ENCODE measurements at regions not wholly inside any gene's neighbourhood (a gene's known extent, or its start where the extent isn't known, plus 50 kb on each side); places are given as distances from the start of the nearest gene placed in this dataset.

DNA sequence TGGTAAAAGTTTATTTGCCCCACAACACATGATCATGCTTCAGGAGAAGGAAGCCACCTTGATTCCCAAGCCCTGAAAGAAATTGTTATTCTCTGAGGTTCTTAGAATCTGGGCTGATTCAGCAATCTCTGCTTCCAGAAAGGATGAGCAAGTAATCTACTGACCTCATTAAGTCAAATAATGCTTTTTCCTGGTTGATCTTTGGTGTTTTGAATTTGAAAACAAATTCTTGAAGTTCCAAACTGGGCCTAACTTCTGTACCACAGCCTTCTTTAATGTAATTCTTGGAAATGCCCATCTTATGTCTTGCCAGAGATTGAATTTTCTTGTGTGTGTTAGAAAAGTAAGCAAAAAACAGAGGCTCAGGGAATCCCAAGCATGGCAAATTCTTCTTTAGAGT lies 319.2 kb upstream of the DDHD1 start:
- Histone ChIP-seq H3K36me3 (ENCODE audit: control insufficient read depth in 2 of 3, insufficient read depth in 3 of 3, low read length in 3 of 3) (no peaks in the 10 kb centered on the region), H3K4me3 (ENCODE audit: low read length in 3 of 3) (no peak overlapping the region), H3K27ac (ENCODE audit: low read depth in 2 of 2, low read length in 2 of 2) (no peak overlapping the region), H3K4me1 (ENCODE audit: control insufficient read depth in 2 of 3, insufficient read depth in 2 of 3, low read depth in 1 of 3, low read length in 3 of 3) (no peaks in the 10 kb centered on the region), H3K27me3 (ENCODE audit: control insufficient read depth, insufficient read depth, low read length) (no peaks in the 10 kb centered on the region), H3K9ac (ENCODE audit: low read length in 3 of 3) (no peak overlapping the region), H3K9me3 (ENCODE audit: control insufficient read depth in 2 of 3, insufficient read depth in 1 of 3, low read length in 3 of 3) (no peaks in the 10 kb centered on the region)
- FAIRE-seq (no peak), DNase-seq (no peak)
- TF ChIP-seq, protein P1, sequence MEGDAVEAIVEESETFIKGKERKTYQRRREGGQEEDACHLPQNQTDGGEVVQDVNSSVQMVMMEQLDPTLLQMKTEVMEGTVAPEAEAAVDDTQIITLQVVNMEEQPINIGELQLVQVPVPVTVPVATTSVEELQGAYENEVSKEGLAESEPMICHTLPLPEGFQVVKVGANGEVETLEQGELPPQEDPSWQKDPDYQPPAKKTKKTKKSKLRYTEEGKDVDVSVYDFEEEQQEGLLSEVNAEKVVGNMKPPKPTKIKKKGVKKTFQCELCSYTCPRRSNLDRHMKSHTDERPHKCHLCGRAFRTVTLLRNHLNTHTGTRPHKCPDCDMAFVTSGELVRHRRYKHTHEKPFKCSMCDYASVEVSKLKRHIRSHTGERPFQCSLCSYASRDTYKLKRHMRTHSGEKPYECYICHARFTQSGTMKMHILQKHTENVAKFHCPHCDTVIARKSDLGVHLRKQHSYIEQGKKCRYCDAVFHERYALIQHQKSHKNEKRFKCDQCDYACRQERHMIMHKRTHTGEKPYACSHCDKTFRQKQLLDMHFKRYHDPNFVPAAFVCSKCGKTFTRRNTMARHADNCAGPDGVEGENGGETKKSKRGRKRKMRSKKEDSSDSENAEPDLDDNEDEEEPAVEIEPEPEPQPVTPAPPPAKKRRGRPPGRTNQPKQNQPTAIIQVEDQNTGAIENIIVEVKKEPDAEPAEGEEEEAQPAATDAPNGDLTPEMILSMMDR (IDR thresholded peaks at IDR 0.05; ENCODE audit: borderline replicate concordance, extremely low read depth, insufficient read depth) = no peak
- intact Hi-C loops (cut with DNase I) = no loop called here

DNA sequence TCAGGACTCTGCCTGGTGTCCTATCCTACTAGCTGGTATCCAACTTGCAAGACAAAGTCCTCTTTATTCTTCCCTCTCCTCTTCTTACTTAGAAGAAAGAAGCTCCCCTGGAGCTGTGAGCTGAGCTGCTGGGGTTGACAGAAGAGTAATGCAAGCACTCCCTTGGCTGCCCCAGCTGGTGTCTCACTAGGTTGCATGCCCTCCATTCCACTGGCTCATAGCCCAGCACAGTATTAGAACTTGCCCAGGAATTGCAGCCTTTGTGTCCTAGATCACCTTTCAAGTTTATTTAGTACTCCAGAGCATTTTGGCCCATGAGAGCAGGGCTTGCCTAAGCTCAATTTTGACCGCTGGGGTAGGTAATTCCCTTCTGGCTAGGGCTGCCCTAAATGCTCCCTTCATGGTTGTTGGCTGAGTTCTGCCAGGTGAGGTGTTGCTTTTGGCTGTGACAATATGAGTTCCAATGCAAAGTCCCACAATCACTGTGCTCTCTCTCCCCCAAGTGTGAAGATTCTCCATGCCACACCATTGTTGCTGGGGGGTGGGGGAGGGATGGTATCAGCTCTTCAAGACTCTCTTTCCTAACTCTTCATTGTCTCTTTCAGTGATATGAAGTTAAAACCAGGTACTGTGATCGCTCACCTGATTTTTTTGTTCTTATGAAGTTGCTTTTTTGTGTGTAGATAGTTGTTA lies 317.4 kb upstream of the DDHD1 start:
- DNase-seq (no peak), FAIRE-seq (no peak)
- Histone ChIP-seq H3K27ac (ENCODE audit: low read depth in 2 of 2, low read length in 2 of 2) (no peak overlapping the region), H3K36me3 (ENCODE audit: control insufficient read depth in 2 of 3, insufficient read depth in 3 of 3, low read length in 3 of 3) (no peaks in the 10 kb centered on the region), H3K9ac (ENCODE audit: low read length in 3 of 3) (no peak overlapping the region), H3K4me1 (ENCODE audit: control insufficient read depth in 2 of 3, insufficient read depth in 2 of 3, low read depth in 1 of 3, low read length in 3 of 3) (no peaks in the 10 kb centered on the region), H3K9me3 (ENCODE audit: control insufficient read depth in 2 of 3, insufficient read depth in 1 of 3, low read length in 3 of 3) (no peaks in the 10 kb centered on the region), H3K4me3 (ENCODE audit: low read length in 3 of 3) (no peak overlapping the region), H3K27me3 (ENCODE audit: control insufficient read depth, insufficient read depth, low read length) (no peaks in the 10 kb centered on the region)
- intact Hi-C loops (cut with DNase I) = no loop called here
- TF ChIP-seq, protein P1 (IDR thresholded peaks at IDR 0.05; ENCODE audit: borderline replicate concordance, extremely low read depth, insufficient read depth) = no peak

DNA sequence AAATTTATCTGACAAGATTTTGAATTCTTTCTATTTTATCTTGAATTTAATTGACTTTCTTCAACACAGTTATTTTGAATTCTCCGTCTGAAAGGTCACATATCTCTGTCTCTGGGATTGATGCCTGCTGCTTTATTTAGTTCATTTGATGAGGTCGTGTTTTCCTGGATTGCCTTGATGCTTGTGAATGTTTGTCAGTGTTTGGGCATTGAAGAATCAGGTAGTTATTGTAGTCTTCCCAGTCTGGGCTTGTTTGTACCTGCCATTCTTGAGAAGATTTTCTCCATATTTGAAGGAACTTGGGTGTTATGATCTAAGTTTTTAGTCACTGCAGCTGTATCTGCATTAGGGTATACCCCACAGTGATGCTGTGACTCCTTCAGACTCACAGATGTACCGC lies 315.8 kb upstream of the DDHD1 start:
- no peak for DNase-seq
- TF ChIP-seq, protein P1 (IDR thresholded peaks at IDR 0.05; ENCODE audit: borderline replicate concordance, extremely low read depth, insufficient read depth) = no peak
- FAIRE-seq = no peak
- no peak overlapping the region for H3K27ac ChIP-seq (ENCODE audit: low read depth in 2 of 2, low read length in 2 of 2)
- H3K4me3 ChIP-seq (ENCODE audit: low read length in 3 of 3) = no peak overlapping the region
- intact Hi-C loops (cut with DNase I) = no loop called here
- no peaks in the 10 kb centered on the region for H3K4me1 ChIP-seq (ENCODE audit: control insufficient read depth in 2 of 3, insufficient read depth in 2 of 3, low read depth in 1 of 3, low read length in 3 of 3)
- no peaks in the 10 kb centered on the region for H3K27me3 ChIP-seq (ENCODE audit: control insufficient read depth, insufficient read depth, low read length)
- no peaks in the 10 kb centered on the region for H3K36me3 ChIP-seq (ENCODE audit: control insufficient read depth in 2 of 3, insufficient read depth in 3 of 3, low read length in 3 of 3)
- H3K9me3 ChIP-seq (ENCODE audit: control insufficient read depth in 2 of 3, insufficient read depth in 1 of 3, low read length in 3 of 3) = no peaks in the 10 kb centered on the region
- no peak overlapping the region for H3K9ac ChIP-seq (ENCODE audit: low read length in 3 of 3)

DNA sequence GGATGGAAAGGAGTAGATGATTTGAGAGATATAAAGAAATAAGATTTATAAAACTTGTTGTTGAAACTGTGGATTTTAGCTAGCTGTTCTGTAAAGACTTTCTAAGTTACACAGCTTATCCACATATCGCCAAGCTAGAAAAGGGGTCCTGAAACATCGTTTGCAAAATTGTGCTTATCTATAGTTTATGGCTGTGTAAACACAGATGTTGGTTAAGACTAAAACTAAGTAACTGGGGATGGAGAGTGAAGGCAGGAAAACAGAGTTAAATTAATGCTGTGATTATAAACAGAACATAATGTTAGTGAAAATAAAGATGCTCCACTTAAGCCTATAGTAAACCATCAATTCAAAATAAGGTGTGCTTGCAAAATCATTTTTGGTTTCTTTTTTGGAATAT lies 311.3 kb upstream of the DDHD1 start:
- DNase-seq (peak in 1 of 5 donors; percentile 9), FAIRE-seq (no peak)
- no peak overlapping the region for H3K4me3 ChIP-seq (ENCODE audit: low read length in 3 of 3)
- intact Hi-C loops (cut with DNase I) = no loop called here
- TF ChIP-seq, protein P1 (IDR thresholded peaks at IDR 0.05; ENCODE audit: borderline replicate concordance, extremely low read depth, insufficient read depth) = no peak
- H3K27me3 ChIP-seq (ENCODE audit: control insufficient read depth, insufficient read depth, low read length) = no peaks in the 10 kb centered on the region
- no peaks in the 10 kb centered on the region for H3K4me1 ChIP-seq (ENCODE audit: control insufficient read depth in 2 of 3, insufficient read depth in 2 of 3, low read depth in 1 of 3, low read length in 3 of 3)
- H3K9ac ChIP-seq (ENCODE audit: low read length in 3 of 3) = no peak overlapping the region
- H3K9me3 ChIP-seq (ENCODE audit: control insufficient read depth in 2 of 3, insufficient read depth in 1 of 3, low read length in 3 of 3) = no peaks in the 10 kb centered on the region
- H3K27ac ChIP-seq (ENCODE audit: low read depth in 2 of 2, low read length in 2 of 2) = no peak overlapping the region
- H3K36me3 ChIP-seq (ENCODE audit: control insufficient read depth in 2 of 3, insufficient read depth in 3 of 3, low read length in 3 of 3) = no peaks in the 10 kb centered on the region
